ENCODE measurements at regions not wholly inside any gene's neighbourhood (a gene's known extent, or its start where the extent isn't known, plus 50 kb on each side); places are given as distances from the start of the nearest gene placed in this dataset.

- no peaks in the 10 kb centered on the region for H3K4me1 ChIP-seq (ENCODE audit: insufficient read depth, low read length)
- no peaks in the 10 kb centered on the region for H3K36me3 ChIP-seq (ENCODE audit: insufficient read depth, low read length)
- no peaks in the 10 kb centered on the region for H4K20me1 ChIP-seq (ENCODE audit: insufficient read depth, low read length)
- no peak overlapping the region for H2AFZ ChIP-seq (ENCODE audit: low read depth, low read length)
- H3K27ac ChIP-seq (ENCODE audit: low read length), result no peak overlapping the region
- H3K9ac ChIP-seq (ENCODE audit: low read depth, low read length), result no peak overlapping the region
- H3K4me2 ChIP-seq (ENCODE audit: insufficient read depth, low read length), result no peak overlapping the region
- DNase-seq (no peak), ATAC-seq (ENCODE audit: insufficient read depth, low read depth) (no peak)
- H3K27me3 ChIP-seq (ENCODE audit: insufficient read depth, low read length, poor library complexity), result no peaks in the 10 kb centered on the region
- no peak for TF ChIP-seq CTCF (IDR thresholded peaks at IDR 0.05; ENCODE audit: borderline replicate concordance, extremely low read depth, low read length, poor library complexity, severe bottlenecking)
- no peak for TF ChIP-seq EZH2 (IDR thresholded peaks at IDR 0.05; ENCODE audit: borderline replicate concordance, low read depth, low read length, severe bottlenecking)
- no peak overlapping the region for H3K4me3 ChIP-seq (ENCODE audit: low read depth in 1 of 2, low read length in 2 of 2)
- no peaks in the 10 kb centered on the region for H3K79me2 ChIP-seq (ENCODE audit: insufficient read depth, low read length)
- H3K9me3 ChIP-seq (ENCODE audit: insufficient read depth, low read length, severe bottlenecking), result no peaks in the 10 kb centered on the region
These were observed 331.7 kb upstream of the HTR2C start for GRCh38 chrX:114252186-114252585.

DNA sequence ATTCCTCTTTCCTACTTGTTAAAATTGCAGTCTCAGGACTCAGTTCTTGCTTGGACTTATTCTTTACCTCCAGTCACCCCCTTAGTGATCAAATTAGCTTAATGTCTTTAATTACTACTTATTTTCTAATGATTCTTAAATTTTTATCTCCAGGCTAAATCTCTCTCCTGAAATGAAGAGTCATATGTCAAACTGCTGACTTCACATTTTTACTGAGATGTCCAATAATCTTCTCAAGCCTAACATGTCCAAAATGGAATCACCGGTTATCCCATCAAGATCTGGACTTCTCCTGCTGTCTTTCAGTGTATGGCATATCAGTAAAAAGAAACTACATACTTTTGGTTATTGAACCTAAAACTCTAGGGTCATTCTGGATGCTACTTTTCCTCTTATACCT, 332.3 kb upstream of the HTR2C start:
- Histone ChIP-seq H3K9me3 (ENCODE audit: insufficient read depth, low read length, severe bottlenecking) (no peaks in the 10 kb centered on the region), H3K9ac (ENCODE audit: low read depth, low read length) (no peak overlapping the region), H3K79me2 (ENCODE audit: insufficient read depth, low read length) (no peaks in the 10 kb centered on the region), H3K4me1 (ENCODE audit: insufficient read depth, low read length) (no peaks in the 10 kb centered on the region), H3K27ac (ENCODE audit: low read length) (no peak overlapping the region), H3K4me2 (ENCODE audit: insufficient read depth, low read length) (no peak overlapping the region), H3K4me3 (ENCODE audit: low read depth in 1 of 2, low read length in 2 of 2) (no peak overlapping the region), H4K20me1 (ENCODE audit: insufficient read depth, low read length) (no peaks in the 10 kb centered on the region), H3K27me3 (ENCODE audit: insufficient read depth, low read length, poor library complexity) (no peaks in the 10 kb centered on the region), H3K36me3 (ENCODE audit: insufficient read depth, low read length) (no peaks in the 10 kb centered on the region), H2AFZ (ENCODE audit: low read depth, low read length) (no peak overlapping the region)
- ATAC-seq (ENCODE audit: insufficient read depth, low read depth) (no peak), DNase-seq (no peak)
- TF ChIP-seq EZH2 (IDR thresholded peaks at IDR 0.05; ENCODE audit: borderline replicate concordance, low read depth, low read length, severe bottlenecking) (no peak), CTCF (IDR thresholded peaks at IDR 0.05; ENCODE audit: borderline replicate concordance, extremely low read depth, low read length, poor library complexity, severe bottlenecking) (no peak)

GRCh38 chrX:114221445-114221844, 362.4 kb upstream of the HTR2C start:
- no peaks in the 10 kb centered on the region for H3K36me3 ChIP-seq (ENCODE audit: insufficient read depth, low read length)
- H3K9ac ChIP-seq (ENCODE audit: low read depth, low read length), result no peak overlapping the region
- no peaks in the 10 kb centered on the region for H3K4me1 ChIP-seq (ENCODE audit: insufficient read depth, low read length)
- ATAC-seq (ENCODE audit: insufficient read depth, low read depth) (no peak), DNase-seq (no peak)
- H3K9me3 ChIP-seq (ENCODE audit: insufficient read depth, low read length, severe bottlenecking), result no peaks in the 10 kb centered on the region
- no peak overlapping the region for H2AFZ ChIP-seq (ENCODE audit: low read depth, low read length)
- H3K4me2 ChIP-seq (ENCODE audit: insufficient read depth, low read length), result no peak overlapping the region
- TF ChIP-seq CTCF (IDR thresholded peaks at IDR 0.05; ENCODE audit: borderline replicate concordance, extremely low read depth, low read length, poor library complexity, severe bottlenecking), result no peak
- no peak for TF ChIP-seq EZH2 (IDR thresholded peaks at IDR 0.05; ENCODE audit: borderline replicate concordance, low read depth, low read length, severe bottlenecking)
- no peak overlapping the region for H3K4me3 ChIP-seq (ENCODE audit: low read depth in 1 of 2, low read length in 2 of 2)
- H3K27ac ChIP-seq (ENCODE audit: low read length), result no peak overlapping the region
- H3K79me2 ChIP-seq (ENCODE audit: insufficient read depth, low read length), result no peaks in the 10 kb centered on the region
- no peaks in the 10 kb centered on the region for H3K27me3 ChIP-seq (ENCODE audit: insufficient read depth, low read length, poor library complexity)
- H4K20me1 ChIP-seq (ENCODE audit: insufficient read depth, low read length), result no peaks in the 10 kb centered on the region

GRCh38 chrX:114210879-114211278, 373.0 kb upstream of the HTR2C start:
- no peaks in the 10 kb centered on the region for H3K79me2 ChIP-seq (ENCODE audit: insufficient read depth, low read length)
- TF ChIP-seq CTCF (IDR thresholded peaks at IDR 0.05; ENCODE audit: borderline replicate concordance, extremely low read depth, low read length, poor library complexity, severe bottlenecking) (no peak), EZH2 (IDR thresholded peaks at IDR 0.05; ENCODE audit: borderline replicate concordance, low read depth, low read length, severe bottlenecking) (no peak)
- H3K4me1 ChIP-seq (ENCODE audit: insufficient read depth, low read length), result no peaks in the 10 kb centered on the region
- DNase-seq, result no peak
- no peak overlapping the region for H3K4me3 ChIP-seq (ENCODE audit: low read depth in 1 of 2, low read length in 2 of 2)
- H2AFZ ChIP-seq (ENCODE audit: low read depth, low read length), result no peak overlapping the region
- H3K9me3 ChIP-seq (ENCODE audit: insufficient read depth, low read length, severe bottlenecking), result no peaks in the 10 kb centered on the region
- no peaks in the 10 kb centered on the region for H3K27me3 ChIP-seq (ENCODE audit: insufficient read depth, low read length, poor library complexity)
- no peak overlapping the region for H3K27ac ChIP-seq (ENCODE audit: low read length)
- H3K4me2 ChIP-seq (ENCODE audit: insufficient read depth, low read length), result no peak overlapping the region
- H4K20me1 ChIP-seq (ENCODE audit: insufficient read depth, low read length), result no peaks in the 10 kb centered on the region
- ATAC-seq (ENCODE audit: insufficient read depth, low read depth), result no peak
- no peak overlapping the region for H3K9ac ChIP-seq (ENCODE audit: low read depth, low read length)
- H3K36me3 ChIP-seq (ENCODE audit: insufficient read depth, low read length), result no peaks in the 10 kb centered on the region

All from DND-41 (cell line).